ENCODE measurements at regions not wholly inside any gene's neighbourhood (a gene's known extent, or its start where the extent isn't known, plus 50 kb on each side); places are given as distances from the start of the nearest gene placed in this dataset.
A peak's percentile ranks its signal among the peaks of the same experiment; 100 is the strongest.

- ATAC-seq (replicated peaks in 6 of 8): peak in 5 of 8 experiments; percentile 24 to 78 (median 57)
- 0 to 100% (median 63%) methylated on average over 1 to 9 of the region's 9 CpGs; no CpG with 5 or more reads in 1 of the 10 experiments for whole genome bisulfite sequencing, 10 experiments
- Histone ChIP-seq H3K4me3 (no peak overlapping the region), H3K4me1 (replicated peaks in 1 of 2) (peaks cover 0 to 14% of the 10 kb centered on the region in 2 donors), H3K27ac (no peak overlapping the region)
- in situ Hi-C loops (cut with MboI; ENCODE audit: low pct_unique_long_range_greater_than_20kb in 2 of 9, low sequenced_read_pairs in 9 of 9, unreplicated experiment in 9 of 9): no loop called here
Observed at GRCh38 chr11:42625757-42626665, 685.8 kb upstream of the API5 start.

DNA sequence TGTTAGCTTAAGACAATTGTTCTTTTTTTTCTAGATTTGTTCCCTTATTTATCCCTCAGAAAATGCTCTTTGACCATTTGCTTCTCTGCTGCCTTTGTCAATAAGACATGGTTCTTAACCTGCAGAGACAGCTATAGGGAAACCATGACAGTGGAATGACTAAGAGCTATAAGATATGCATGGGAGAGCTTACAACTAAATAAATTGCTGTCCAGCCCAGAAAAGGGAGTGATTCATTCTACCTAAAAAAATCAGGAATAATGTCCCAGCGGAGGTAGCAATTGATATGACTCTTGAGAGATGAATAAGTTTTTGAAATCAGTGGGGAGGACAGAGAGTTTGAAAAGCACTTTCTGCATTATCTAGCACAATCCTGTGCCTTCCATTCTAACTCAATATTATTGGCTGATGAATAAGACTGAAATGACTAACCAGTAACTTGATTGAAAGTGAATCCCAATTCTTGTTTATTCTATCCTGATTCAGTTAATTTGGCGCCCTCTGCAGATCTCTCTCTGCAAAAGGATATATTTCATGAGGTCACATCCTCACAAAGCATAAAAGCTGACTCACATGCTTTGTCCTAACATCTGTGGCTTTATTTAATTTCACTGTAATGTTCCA is 680.5 kb upstream of the API5 start:
- in situ Hi-C loops (cut with MboI; ENCODE audit: low pct_unique_long_range_greater_than_20kb in 2 of 9, low sequenced_read_pairs in 9 of 9, unreplicated experiment in 9 of 9): no loop called here
- 0 to 100% (median 43%) methylated on average over 1 to 2 of the region's 2 CpGs; no CpG with 5 or more reads in 1 of the 10 experiments for WGBS, 10 experiments

DNA sequence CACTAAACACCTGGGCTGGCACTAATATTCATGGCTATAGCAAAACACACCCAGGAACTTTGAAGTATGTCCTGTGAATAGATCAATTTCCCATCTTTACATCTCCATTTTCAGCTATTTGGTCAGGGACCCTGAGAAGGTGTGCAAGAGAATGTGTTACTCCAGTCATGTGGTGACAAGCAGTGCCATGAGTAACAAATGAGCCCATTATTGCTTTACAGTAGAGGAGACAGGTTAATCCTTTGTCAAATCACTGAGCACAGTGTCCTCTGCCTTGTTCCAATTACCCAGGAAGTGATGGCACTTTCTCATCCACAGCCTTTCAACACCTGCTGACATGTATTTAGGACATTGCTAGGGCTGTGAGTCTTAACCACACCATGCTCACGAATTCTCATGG is 664.8 kb upstream of the API5 start:
- in situ Hi-C loops (cut with MboI; ENCODE audit: low pct_unique_long_range_greater_than_20kb in 2 of 9, low sequenced_read_pairs in 9 of 9, unreplicated experiment in 9 of 9): no loop called here
- WGBS, 10 experiments: 0 to 71% (median 50%) methylated on average over 1 of the region's 1 CpG; no CpG with 5 or more reads in 5 of the 10 experiments
- H3K4me1 ChIP-seq (replicated peaks in 1 of 2): peaks cover 0 to 10% of the 10 kb centered on the region in 2 donors
- H3K27ac ChIP-seq: no peak overlapping the region
- no peak overlapping the region for H3K4me3 ChIP-seq
- no peak for ATAC-seq (replicated peaks in 6 of 8)

More for the DNA sequence above, 680.5 kb upstream of the API5 start:
- H3K4me3 ChIP-seq: no peak overlapping the region
- peak; percentile 37 to 97 (median 86) for ATAC-seq (replicated peaks in 6 of 8)
- no peak overlapping the region for H3K27ac ChIP-seq
- peaks cover 0 to 20% of the 10 kb centered on the region in 2 donors for H3K4me1 ChIP-seq (replicated peaks in 1 of 2)

DNA sequence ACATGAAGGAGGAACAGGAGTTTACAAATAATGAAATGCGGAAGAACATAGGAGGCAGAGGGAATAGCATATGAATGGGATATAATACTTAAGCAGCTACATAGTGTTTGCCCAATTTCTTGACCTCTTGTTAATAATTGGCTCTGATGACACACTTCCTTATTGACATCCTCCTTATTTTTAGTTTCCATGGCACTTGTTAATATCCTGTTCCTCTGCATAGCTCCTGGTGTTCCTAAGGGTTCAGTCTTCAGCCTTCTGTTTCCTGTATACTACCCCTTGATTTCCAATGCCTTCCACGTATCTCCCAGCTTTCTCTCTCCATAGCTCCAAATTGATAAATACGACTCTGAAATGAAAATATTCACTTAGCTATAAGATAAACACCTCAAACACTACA is 663.8 kb upstream of the API5 start:
- in situ Hi-C loops (cut with MboI; ENCODE audit: low pct_unique_long_range_greater_than_20kb in 2 of 9, low sequenced_read_pairs in 9 of 9, unreplicated experiment in 9 of 9): no loop called here
- Histone ChIP-seq H3K4me3 (no peak overlapping the region), H3K27ac (no peak overlapping the region), H3K4me1 (replicated peaks in 1 of 2) (peaks cover 0 to 10% of the 10 kb centered on the region in 2 donors)
- ATAC-seq (replicated peaks in 6 of 8): no peak
- 7 to 93% (median 88%) methylated on average over 1 to 3 of the region's 3 CpGs; no CpG with 5 or more reads in 1 of the 10 experiments for WGBS, 10 experiments

GRCh38 chr11:42651621-42652020 is 660.2 kb upstream of the API5 start:
- H3K4me3 ChIP-seq: no peak overlapping the region
- in situ Hi-C loops (cut with MboI; ENCODE audit: low pct_unique_long_range_greater_than_20kb in 2 of 9, low sequenced_read_pairs in 9 of 9, unreplicated experiment in 9 of 9): no loop called here
- no peak overlapping the region for H3K27ac ChIP-seq
- H3K4me1 ChIP-seq (replicated peaks in 1 of 2): peaks cover 0 to 10% of the 10 kb centered on the region in 2 donors
- no peak for ATAC-seq (replicated peaks in 6 of 8)

GRCh38 chr11:42657169-42657568 is 654.6 kb upstream of the API5 start:
- in situ Hi-C loops (cut with MboI; ENCODE audit: low pct_unique_long_range_greater_than_20kb in 2 of 9, low sequenced_read_pairs in 9 of 9, unreplicated experiment in 9 of 9): no loop called here
- 0 to 100% (median 69%) methylated on average over 1 to 3 of the region's 3 CpGs; no CpG with 5 or more reads in 2 of the 10 experiments for WGBS, 10 experiments
- Histone ChIP-seq H3K4me1 (replicated peaks in 1 of 2) (no peaks in the 10 kb centered on the region), H3K4me3 (no peak overlapping the region), H3K27ac (no peak overlapping the region)
- ATAC-seq (replicated peaks in 6 of 8): no peak

- Histone ChIP-seq H3K4me1 (replicated peaks in 1 of 2) (no peaks in the 10 kb centered on the region), H3K27ac (no peak overlapping the region), H3K4me3 (no peak overlapping the region)
- 0 to 75% (median 8%) methylated on average over 1 to 2 of the region's 2 CpGs; no CpG with 5 or more reads in 4 of the 10 experiments for WGBS, 10 experiments
- ATAC-seq (replicated peaks in 6 of 8): peak in 3 of 8 experiments; percentile 33 to 65 (median 52)
- in situ Hi-C loops (cut with MboI; ENCODE audit: low pct_unique_long_range_greater_than_20kb in 2 of 9, low sequenced_read_pairs in 9 of 9, unreplicated experiment in 9 of 9): no loop called here
Observed at GRCh38 chr11:42661942-42662341, 649.9 kb upstream of the API5 start.

DNA sequence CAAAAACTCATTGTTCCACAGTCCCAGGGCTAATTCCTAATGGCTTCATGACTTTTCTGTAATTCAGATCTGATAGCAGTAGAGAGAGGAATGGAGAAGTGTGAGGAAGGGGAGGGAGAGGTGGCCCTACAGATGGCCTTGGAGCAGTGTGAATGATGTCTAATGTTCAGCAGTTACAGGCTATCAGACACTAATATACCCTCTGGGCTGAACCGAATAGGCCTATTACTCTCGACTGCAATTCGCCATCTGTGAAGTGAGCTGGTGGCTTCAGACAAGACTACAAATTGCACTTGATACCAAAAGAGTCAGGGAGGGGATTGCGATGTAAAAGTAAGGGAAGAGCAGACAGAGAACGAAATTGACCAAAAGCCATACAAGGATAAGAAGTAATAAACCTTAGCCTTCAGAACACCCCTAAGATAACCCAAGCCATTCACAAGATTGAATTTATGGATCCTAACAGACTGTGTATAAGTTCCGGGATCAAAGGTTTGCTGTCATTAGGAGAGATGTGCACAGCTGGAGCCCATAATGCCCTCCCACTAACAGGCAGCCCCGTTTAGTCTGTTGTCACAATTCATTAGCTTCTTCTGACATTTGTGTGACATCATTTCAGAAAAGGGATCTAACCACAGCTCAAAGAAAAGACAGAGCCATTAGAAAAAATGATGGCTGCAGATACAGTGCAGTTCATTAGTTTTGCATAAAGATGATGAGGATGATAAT is 642.4 kb upstream of the API5 start:
- ATAC-seq (replicated peaks in 6 of 8): peak in 5 of 8 experiments; percentile 43 to 85 (median 74)
- peaks cover 0 to 13% of the 10 kb centered on the region in 2 donors for H3K4me1 ChIP-seq (replicated peaks in 1 of 2)
- in situ Hi-C loops (cut with MboI; ENCODE audit: low pct_unique_long_range_greater_than_20kb in 2 of 9, low sequenced_read_pairs in 9 of 9, unreplicated experiment in 9 of 9): no loop called here
- no peak overlapping the region for H3K27ac ChIP-seq
- H3K4me3 ChIP-seq: no peak overlapping the region
- WGBS, 10 experiments: 40 to 89% (median 66%) methylated on average over 1 to 6 of the region's 7 CpGs; no CpG with 5 or more reads in 1 of the 10 experiments

DNA sequence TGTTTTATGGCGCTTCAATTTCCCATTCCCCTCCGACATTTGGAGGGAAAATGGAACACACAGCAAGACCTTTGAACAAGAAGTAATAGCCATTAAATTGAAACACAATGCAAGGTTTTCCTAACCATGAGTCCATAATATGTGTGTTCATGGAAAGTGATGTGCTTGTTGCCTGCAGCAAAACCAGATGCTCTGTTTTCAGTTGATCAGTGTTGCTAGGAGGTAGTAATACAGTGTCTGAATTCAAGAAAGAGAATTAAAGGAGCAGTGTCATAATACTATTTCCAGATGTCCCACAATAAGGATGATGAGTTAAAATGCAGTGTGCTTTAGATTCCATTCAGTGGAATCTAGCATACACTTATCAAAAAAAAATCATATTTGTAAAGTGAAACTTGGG is 637.4 kb upstream of the API5 start:
- WGBS, 10 experiments: 0 to 80% (median 0%) methylated on average over 2 of the region's 2 CpGs; no CpG with 5 or more reads in 5 of the 10 experiments
- no peak overlapping the region for H3K27ac ChIP-seq
- in situ Hi-C loops (cut with MboI; ENCODE audit: low pct_unique_long_range_greater_than_20kb in 2 of 9, low sequenced_read_pairs in 9 of 9, unreplicated experiment in 9 of 9): no loop called here
- H3K4me1 ChIP-seq (replicated peaks in 1 of 2): peaks cover 0 to 1% of the 10 kb centered on the region in 2 donors
- no peak overlapping the region for H3K4me3 ChIP-seq
- ATAC-seq (replicated peaks in 6 of 8): peak in 2 of 8 experiments; percentile 28 to 74

DNA sequence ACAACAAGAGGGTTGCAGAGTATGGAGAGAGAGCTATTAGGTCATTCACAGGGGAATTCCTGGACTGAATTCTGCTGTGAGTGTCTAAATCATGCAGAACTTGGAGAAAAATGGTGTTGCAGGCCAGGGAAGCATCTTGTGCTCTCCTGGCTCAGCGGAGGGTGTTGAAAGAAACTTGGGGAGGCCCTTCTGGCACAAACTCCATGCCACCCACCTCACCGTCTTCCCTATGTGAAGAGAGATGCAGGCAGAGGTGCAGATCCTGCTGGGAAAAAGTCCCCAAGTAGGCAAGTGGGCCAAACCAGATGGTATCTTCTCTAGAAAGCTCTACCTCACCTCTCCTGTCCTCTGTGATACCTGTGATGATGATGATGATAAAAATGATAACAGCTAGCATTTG is 604.3 kb upstream of the API5 start:
- Histone ChIP-seq H3K4me1 (replicated peaks in 1 of 2) (peaks cover 5 to 8% of the 10 kb centered on the region in 2 donors), H3K27ac (no peak overlapping the region), H3K4me3 (no peak overlapping the region)
- 75 to 100% (median 80%) methylated on average over 1 to 2 of the region's 2 CpGs; no CpG with 5 or more reads in 7 of the 10 experiments for WGBS, 10 experiments
- in situ Hi-C loops (cut with MboI; ENCODE audit: low pct_unique_long_range_greater_than_20kb in 2 of 9, low sequenced_read_pairs in 9 of 9, unreplicated experiment in 9 of 9): no loop called here
- ATAC-seq (replicated peaks in 6 of 8): no peak

DNA sequence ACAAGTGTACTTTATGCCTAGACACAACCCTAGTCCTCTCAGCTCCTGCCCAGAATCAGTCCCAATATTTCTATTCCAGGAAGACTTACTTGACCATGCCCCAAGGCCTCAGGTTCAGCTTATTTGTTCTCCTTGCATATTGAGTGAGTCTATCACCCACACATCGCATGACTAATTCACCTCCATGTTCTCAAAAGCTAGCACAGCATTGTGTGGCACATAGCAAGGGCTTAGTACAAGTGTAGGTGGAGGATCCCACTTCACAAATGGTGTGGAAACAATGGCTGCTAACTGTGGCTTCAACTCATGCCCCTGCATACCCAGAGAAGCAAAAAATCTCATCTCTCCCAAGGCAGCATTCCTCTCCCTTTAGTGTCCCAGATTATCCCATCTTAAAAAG is 602.6 kb upstream of the API5 start:
- no peak for ATAC-seq (replicated peaks in 6 of 8)
- Histone ChIP-seq H3K27ac (no peak overlapping the region), H3K4me1 (replicated peaks in 1 of 2) (peaks cover 8% of the 10 kb centered on the region in 2 donors), H3K4me3 (no peak overlapping the region)
- 20 to 100% (median 71%) methylated on average over 1 of the region's 1 CpG; no CpG with 5 or more reads in 7 of the 10 experiments for WGBS, 10 experiments
- in situ Hi-C loops (cut with MboI; ENCODE audit: low pct_unique_long_range_greater_than_20kb in 2 of 9, low sequenced_read_pairs in 9 of 9, unreplicated experiment in 9 of 9): no loop called here

DNA sequence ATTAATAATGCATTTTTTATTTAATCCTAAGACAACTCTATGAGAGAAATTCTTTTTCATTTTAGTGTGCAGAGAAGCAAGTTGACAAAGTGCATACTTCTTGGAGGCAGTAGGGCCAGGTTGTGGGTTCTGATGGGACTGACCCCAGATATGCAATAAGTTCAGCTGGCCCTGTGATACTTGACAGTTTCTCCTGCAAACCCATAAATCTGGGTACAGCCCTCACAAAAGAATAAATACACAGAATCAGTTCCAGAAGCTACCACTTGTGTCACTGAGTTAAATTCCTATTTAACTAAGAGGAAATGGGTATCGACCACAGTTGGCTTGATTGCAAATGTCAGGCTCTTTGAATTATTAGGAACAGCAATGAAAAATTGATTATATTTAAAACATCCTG is 598.5 kb upstream of the API5 start:
- Histone ChIP-seq H3K4me3 (no peak overlapping the region), H3K27ac (no peak overlapping the region), H3K4me1 (replicated peaks in 1 of 2) (peaks cover 8% of the 10 kb centered on the region in 2 donors)
- 0 to 80% (median 33%) methylated on average over 1 of the region's 1 CpG; no CpG with 5 or more reads in 1 of the 10 experiments for WGBS, 10 experiments
- peak in 3 of 8 experiments; percentile 64 to 79 (median 79) for ATAC-seq (replicated peaks in 6 of 8)
- in situ Hi-C loops (cut with MboI; ENCODE audit: low pct_unique_long_range_greater_than_20kb in 2 of 9, low sequenced_read_pairs in 9 of 9, unreplicated experiment in 9 of 9): no loop called here

- Histone ChIP-seq H3K27ac (no peak overlapping the region), H3K4me3 (no peak overlapping the region), H3K4me1 (replicated peaks in 1 of 2) (peaks cover 8% of the 10 kb centered on the region in 2 donors)
- peak in 4 of 8 experiments; percentile 28 to 84 (median 64) for ATAC-seq (replicated peaks in 6 of 8)
- 0 to 100% (median 43%) methylated on average over 1 of the region's 1 CpG; no CpG with 5 or more reads in 3 of the 10 experiments for WGBS, 10 experiments
- in situ Hi-C loops (cut with MboI; ENCODE audit: low pct_unique_long_range_greater_than_20kb in 2 of 9, low sequenced_read_pairs in 9 of 9, unreplicated experiment in 9 of 9): no loop called here
Observed at GRCh38 chr11:42713753-42714152, 598.0 kb upstream of the API5 start.
